SK-MEL-5 (cell line): ENCODE measurements at regions not wholly inside any gene's neighbourhood (a gene's known extent, or its start where the extent isn't known, plus 50 kb on each side); places are given as distances from the start of the nearest gene placed in this dataset.

Experiments
- DNase-seq: peaks from one replicate; pipeline ENCODE4 v3.0.0-alpha.2; 2016; ENCODE audit warnings: low read depth, low spot score
- in situ Hi-C: cut with HindIII; loops from 2 replicates; pipeline ENCODE4 v1.10.0; 2016; ENCODE audit warnings: low sequenced_read_pairs, high pct_unique_total_duplicates, low pct_unique_long_range_greater_than_20kb

DNA sequence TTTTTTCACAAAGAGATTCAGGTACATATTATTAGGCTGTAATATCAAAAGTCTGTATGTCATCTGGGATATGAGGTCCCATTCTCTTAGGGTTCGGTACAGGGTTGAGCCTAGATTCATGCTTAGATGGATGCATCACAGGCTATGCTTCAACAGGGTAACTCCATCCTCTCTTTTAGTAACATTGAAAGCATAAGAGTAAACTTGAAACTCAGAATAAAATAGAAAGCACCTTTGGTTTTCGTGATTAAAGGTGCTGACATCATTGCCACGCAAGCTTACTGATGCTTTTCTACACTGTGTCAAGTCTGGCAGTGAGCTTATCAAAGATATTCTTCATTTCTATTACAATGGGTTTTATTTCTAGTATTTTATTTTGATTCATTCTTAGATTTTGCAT lies 419.1 kb upstream of the DSEL start:
- in situ Hi-C loops: no loop called here
- DNase-seq: no peak

DNA sequence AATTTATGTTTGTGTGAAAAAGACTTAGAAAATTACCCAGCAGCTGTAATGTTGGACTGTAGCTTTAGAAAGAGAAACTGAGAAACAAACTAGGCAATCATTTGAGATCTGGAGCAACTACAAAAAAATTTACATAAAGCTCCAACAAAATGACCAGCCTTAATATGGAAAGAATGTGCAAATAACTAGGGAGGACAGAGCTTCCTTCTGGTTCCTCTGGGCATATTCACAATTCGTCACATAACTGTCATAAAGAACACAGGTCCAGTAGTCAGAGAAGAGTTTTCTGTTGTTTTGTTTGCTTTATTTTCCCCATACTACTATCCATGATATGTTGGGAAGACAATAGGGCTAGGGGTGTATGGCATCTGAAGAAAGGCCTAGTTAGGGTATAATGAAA lies 416.8 kb upstream of the DSEL start:
- DNase-seq: no peak
- in situ Hi-C loops: no loop called here

DNA sequence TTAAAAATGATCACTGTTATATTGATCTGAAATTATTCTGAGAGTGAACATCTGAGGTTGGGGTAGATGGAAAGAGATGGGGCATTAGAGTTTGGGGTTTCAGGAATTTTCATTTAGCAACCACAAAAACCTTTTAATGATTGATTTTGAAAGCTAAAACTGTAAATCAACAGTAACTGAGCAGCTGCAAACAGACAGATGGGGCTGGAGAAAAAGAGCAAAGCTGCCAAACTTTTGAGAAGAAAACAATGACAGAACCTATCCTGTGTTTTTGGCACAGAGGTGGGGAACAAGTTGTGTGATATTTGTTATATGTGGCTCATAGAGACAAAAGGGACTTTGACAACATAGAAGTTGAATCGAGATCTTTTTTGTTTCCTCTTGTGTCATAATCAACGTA lies 415.8 kb upstream of the DSEL start:
- no peak for DNase-seq
- in situ Hi-C loops: no loop called here

DNA sequence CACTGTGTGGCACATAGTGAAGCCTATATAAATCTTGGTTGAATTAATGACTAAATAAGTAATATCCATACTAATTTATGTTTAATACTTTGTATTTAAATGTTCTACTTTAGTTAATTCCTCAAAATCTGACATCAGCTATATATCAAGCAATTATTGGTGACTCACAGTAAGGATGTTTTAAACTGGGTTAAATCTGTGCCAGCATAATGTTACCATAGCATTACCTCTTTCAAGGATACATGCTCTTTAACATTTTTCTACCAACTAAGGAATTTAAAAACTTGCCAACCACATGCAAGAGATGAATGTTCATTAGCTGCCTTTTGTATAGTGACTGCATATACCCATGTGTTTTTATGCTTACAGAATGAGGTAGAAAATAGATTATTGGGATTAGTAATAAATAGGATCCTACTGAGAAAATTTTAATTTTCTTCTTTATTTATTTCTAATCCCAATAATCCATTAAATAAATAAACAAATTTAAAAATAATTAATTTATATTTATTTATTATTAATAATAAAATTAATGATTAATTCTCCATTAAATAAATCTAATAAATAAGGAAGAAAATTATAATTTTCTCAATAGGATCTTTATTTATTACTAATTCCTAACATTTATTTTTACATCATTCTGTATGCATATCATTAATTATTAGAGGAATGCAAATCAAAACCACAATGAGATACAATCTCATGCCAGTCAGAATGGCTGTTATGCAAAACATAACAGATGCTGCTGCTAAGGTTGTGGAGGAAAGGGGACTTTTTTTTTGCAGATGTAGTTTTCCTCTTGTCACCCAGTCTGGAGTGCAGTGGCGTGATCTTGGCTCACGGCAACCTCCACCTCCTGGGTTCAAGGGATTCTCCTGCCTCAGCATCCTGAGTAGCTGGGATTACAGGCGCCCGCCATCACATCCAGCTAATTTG lies 410.7 kb upstream of the DSEL start:
- no peak for DNase-seq
- in situ Hi-C loops: no loop called here

DNA sequence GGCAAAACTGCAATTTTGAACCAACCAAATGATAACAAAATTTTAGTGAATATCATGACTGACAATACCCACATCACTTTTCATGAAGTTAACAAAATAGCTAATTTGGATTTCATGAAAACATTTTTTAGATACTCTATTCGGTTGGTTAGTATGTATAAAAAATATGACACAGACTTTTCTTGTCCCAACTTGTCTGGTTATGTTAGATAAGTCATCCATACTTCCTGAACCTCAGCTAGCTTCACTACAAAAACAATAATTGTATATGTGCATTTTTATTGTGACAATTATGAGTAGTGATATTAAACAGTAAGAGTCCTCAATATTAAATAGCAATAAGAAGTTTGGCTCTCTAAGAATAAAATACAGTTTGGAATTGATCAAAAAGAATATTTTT lies 408.1 kb upstream of the DSEL start:
- no peak for DNase-seq
- in situ Hi-C loops: no loop called here

DNA sequence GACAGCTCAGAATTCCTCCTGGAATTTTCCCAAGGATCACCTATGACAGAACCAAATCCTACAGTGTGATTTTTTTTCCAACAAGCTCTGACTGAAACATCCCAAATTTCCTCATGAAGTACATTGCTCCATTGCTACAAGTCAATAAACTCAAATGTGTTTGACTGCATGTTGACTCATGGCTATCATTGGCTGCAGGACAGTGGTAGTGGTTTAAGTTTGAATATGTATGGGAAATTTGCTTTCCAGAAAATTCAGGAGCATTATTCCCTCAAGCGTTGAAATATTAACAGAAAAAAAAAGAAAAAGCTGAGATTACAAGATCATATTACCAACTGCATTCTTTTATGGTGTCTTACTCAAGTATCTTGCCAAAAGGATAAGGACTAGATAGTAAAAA lies 402.8 kb upstream of the DSEL start:
- DNase-seq: no peak
- in situ Hi-C loops: no loop called here

DNA sequence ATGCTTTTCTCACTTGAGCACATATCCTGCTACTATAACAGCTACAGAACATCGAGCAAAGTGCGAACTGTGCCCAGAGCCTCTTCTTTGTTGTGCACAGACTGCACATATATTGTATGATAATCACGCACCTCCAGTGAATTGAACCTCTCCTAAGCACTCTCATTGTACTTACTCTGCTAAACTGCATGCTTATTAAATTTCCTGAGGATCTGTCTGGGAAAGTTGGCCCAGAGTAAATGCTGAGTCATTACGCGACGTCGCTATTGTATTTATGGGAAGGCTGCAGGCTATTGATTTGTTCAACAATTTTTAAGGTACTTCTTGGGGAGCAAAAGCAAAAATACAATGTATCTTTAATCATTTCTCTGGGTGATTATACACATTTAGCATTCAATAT lies 399.6 kb upstream of the DSEL start:
- in situ Hi-C loops: no loop called here
- no peak for DNase-seq

DNA sequence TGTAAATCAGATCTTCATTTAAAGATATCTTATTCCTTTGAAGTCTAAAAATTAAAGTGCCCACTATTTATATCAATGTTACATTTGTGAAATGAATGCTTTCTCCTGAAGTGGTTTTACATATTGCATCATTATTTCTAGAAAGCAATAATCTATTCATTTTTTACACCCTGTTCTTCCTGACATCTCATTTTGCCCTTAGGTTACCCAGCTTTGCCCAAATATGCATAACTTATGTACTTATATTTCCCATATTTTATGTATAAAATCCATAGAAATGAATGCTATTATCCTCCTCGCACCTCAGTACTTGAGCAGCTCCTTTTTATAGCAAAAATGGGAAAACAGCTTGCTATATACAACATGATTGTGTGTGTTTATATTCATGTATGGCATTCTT lies 396.5 kb upstream of the DSEL start:
- in situ Hi-C loops: no loop called here
- no peak for DNase-seq

DNA sequence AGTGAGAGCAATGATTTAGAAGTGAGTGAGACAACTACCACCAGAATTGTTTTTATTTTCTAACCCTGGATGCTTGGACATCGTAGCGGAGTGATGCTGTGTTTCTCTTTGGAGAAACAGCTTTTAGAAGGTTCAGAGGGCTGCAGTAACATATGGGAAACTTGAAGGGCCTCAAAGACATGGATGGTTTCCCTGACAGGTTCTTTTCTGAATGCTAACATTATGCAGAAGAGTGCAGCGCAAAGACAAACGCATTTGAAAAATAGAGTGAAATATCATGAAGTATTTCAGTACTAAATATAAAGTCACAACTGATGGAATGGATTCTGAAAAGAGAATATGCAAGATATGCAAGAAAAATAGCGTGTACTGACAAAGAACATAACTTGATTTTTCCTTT lies 385.1 kb upstream of the DSEL start:
- in situ Hi-C loops: no loop called here
- no peak for DNase-seq

DNA sequence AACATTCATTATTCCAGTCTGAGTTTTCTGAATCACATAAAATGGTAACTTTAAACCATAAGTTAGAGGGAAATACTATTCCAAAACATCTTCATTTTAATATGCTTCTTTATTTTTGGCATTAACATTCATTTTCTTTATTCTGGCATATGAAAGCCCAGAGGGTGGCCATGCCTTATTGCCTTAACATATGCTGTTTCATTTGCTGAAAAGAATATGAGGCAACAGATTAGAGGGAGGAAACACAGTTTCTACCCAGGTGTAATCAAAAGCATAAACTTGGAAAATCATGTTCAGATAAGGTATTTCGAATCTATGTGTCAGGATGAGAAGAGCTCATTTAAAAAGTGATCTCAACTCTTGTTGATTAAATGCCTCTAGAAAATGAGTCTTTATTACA lies 379.9 kb upstream of the DSEL start:
- no peak for DNase-seq
- in situ Hi-C loops: no loop called here

DNA sequence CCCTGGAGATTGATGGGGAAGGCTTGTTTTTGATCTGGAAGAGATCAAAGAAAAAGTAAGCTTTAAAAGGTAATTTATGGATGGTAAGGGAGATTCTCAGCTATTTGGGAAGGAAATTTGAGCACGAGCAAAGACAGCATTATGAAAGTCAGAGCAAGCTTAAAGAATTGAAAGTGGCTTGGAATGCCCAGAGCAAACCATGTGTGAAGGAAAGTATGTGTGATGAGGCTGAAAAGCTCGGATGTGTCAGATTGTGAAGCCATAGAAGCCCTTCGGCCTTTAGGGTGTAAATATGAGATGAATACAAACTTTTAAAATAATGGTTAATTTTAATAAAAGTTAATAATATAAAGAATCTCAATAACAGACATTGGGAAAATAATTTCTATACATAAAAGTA lies 377.4 kb upstream of the DSEL start:
- DNase-seq: no peak
- in situ Hi-C loops: no loop called here

DNA sequence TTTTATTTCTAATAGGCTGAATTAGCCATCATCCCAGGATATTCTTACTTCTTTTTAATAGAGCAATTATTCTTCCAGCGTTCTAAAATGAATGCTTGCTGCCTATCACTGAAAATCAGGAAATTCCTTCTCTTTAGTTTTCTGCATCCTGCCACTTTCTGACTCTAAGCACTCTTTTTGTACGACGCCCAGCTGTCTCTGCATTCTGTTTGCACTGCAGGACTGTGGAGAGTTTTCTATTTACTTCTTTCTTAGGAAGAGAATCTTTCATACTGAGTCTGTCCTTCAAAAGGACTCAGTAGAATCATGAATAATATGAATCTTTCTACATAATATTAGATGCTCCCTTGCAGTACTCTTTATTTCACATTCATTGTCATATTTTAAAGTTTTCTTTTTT lies 360.4 kb upstream of the DSEL start:
- no peak for DNase-seq

DNA sequence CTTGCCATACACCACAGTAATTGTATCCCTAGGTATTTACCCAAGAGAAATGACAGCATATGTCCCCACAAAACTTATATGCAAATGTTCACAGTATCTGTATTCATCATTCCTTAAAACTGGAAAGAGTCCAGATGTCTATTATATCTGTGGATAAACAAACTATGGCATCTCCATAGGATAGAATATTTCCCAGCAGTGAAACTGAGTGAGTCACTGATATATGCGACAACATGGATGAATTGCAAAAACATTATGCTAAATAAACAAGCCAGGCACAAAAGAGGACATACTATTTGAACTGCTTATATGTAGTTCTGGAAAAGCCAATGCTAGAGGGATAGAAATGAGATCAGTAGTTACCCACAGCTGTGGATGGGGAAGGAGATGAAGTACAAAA lies 359.4 kb upstream of the DSEL start:
- in situ Hi-C loops: no loop called here

More for the DNA sequence above, 360.4 kb upstream of the DSEL start:
- in situ Hi-C loops: no loop called here

DNA sequence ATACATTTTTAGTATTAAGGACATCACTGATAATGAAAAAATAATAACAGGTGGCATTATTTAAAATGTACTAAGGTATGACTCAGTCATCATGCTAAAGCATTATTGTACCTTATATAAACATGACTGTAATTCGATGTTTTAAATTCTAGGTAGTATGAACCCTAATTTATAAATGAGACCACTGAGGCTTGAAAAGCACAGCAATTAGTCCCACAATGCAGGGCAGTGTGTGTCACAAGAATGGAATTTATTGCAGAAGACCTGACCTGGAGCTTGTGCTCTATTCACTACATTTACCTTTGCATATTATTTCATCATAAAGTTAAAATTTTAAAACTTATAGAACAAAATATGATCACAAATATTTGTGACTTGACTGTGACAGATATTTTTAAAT lies 358.5 kb upstream of the DSEL start:
- DNase-seq: no peak

More for the DNA sequence above, 359.4 kb upstream of the DSEL start:
- no peak for DNase-seq

DNA sequence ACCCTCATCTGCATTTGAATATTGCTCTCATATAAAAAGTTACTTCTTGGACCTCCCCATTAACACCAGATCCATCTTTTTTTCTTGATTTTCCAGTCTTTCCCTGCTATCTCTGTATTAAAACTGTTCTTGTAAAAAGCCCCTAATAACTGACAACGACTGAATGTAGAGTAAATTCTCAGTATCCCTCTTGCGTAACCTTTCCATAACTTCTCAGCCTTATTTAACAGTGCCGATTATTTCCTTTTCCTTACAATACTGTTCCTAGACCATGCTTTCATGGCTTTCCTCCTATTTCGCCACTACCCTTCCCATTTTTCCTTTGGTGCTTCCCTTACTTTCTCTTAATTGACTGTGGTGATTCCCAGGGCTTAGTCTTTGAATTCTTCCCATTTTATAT lies 348.9 kb upstream of the DSEL start:
- no peak for DNase-seq
- in situ Hi-C loops: no loop called here

More for the DNA sequence above, 358.5 kb upstream of the DSEL start:
- in situ Hi-C loops: no loop called here

DNA sequence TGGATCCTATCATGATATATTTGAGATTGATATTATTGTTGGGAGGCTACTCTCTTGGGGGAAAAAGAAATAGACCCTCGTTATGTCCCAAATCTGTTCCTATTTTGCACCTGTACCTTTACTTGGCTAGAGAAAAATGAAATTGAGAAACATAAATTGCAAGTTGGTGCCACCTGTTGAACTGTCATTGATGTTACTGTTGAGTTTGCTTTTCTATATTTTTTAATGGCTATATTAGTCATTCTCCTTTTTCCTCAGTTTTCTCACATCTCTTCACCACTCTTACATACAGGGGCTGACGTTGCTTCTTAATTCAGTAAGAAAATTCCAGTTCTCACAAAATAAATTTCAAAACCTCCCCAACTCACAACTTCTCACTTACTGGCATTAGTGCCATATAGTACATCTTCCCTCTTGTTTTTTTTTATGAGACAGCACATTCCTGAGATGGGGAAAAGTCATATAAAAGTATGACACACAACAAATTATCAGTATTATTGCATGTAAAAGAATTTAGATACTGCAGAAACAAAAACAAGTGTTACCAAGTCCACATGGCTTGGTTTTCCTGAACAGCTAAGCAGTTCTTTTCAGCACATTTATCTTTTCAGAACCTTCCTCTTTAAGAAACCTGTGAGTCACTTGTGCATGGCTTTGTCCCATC lies 348.3 kb upstream of the DSEL start:
- in situ Hi-C loops: no loop called here
- DNase-seq: no peak

DNA sequence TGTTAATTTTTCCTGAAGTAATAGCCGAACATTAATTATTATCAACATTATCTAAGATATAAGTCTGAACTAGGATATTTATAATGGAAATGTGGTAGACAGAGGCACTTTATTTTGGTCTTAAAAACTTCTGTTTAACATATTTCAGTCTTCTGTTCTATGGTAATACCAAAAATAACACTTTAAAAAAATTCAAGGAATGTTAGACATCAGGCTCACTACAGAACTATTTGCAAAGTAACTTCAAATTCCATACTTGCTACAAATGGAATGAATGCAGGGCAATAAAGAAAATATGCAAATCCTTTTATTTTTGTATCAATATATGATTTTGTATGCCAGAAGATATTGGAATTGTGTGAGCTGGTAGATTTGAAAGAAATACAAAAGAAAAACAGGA lies 345.5 kb upstream of the DSEL start:
- no peak for DNase-seq
- in situ Hi-C loops: no loop called here

DNA sequence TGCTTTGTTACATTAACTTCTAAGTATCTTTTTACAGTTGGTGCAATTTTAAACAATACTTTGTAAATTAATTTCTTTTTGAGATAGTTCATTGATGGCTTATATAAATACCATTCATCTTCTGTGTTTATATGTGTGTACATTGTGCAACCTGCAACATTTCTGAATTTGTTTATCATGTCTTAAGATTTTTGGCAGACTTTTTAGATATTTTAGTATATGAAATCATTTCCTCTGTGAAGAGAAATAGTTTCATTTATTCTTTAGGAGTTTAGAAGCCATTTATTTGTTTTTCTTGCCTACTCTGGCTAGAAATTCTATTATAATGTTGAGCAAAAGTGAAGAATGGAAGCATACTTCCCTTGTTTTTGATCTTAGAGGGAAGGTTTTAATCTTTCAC lies 337.8 kb upstream of the DSEL start:
- in situ Hi-C loops: no loop called here
- DNase-seq: no peak

DNA sequence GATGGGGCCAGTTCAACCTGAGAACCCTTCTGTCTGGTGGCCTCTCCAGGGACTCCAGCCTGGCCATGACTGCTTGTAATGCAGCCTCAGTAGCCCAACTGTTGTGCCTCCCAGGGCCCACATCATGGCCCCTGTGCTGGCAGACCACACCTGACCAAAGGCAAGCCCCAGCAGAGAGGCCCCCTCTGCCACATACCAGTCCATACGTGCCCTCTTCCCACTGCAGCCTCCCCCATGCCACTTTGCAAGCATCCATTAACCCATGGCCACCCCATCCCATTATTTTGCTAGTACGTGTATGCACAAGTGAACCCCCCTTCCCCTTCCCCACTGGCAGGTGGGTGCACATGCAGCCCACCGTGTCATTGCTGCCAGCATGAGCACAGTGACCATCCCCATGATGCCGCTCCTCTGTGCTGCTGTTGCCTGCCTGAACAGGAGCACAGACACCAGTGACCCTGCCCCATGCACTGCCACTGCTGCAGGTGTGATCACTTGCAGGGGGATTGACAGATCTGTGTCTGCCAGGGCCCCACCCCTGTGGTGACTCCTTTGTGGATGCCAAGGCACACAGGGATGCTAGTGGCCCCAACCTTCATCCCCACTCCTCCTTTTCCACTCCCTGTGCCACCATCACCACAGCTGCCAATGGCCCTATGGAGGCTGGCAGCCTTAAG lies 330.0 kb upstream of the DSEL start:
- DNase-seq: no peak
- in situ Hi-C loops: no loop called here
